Ishikawa (cell line): ENCODE measurements at regions not wholly inside any gene's neighbourhood (a gene's known extent, or its start where the extent isn't known, plus 50 kb on each side); places are given as distances from the start of the nearest gene placed in this dataset.

Experiments
- CEBPB ChIP-seq: IDR thresholded peaks from 2 replicates; pipeline ENCODE4 v1.6.1; 2012
- CREB1 ChIP-seq: IDR thresholded peaks from 2 replicates; pipeline ENCODE4 v1.6.1; 2012; ENCODE audit warnings: low read depth
- EGR1 ChIP-seq: IDR thresholded peaks from 2 replicates; pipeline ENCODE4 v1.6.1; 2012
- EP300 ChIP-seq: IDR thresholded peaks from 2 replicates; pipeline ENCODE4 v1.6.1; 2012; ENCODE audit warnings: borderline replicate concordance
- FOXM1 ChIP-seq: IDR thresholded peaks from 2 replicates; pipeline ENCODE4 v1.6.1; 2012; ENCODE audit warnings: low read depth, borderline replicate concordance
- MAX ChIP-seq: IDR thresholded peaks from 2 replicates; pipeline ENCODE4 v1.6.1; 2012
- NFIC ChIP-seq: IDR thresholded peaks from 2 replicates; pipeline ENCODE4 v1.6.1; 2012
- RAD21 ChIP-seq: IDR thresholded peaks from 2 replicates; pipeline ENCODE4 v1.6.1; 2012; ENCODE audit warnings: low read depth
- REST ChIP-seq: IDR thresholded peaks from 2 replicates; pipeline ENCODE4 v1.6.1; 2012; ENCODE audit warnings: low read depth, mild to moderate bottlenecking
- TAF1 ChIP-seq: IDR thresholded peaks from 2 replicates; pipeline ENCODE4 v1.6.1; 2012; ENCODE audit warnings: low read depth, mild to moderate bottlenecking
- TCF12 ChIP-seq: IDR thresholded peaks from 2 replicates; pipeline ENCODE4 v1.6.1; 2012; ENCODE audit warnings: low read depth
- TEAD4 ChIP-seq: IDR thresholded peaks from 2 replicates; pipeline ENCODE4 v1.6.1; 2012
- YY1 ChIP-seq: IDR thresholded peaks from 2 replicates; pipeline ENCODE4 v1.6.1; 2012; ENCODE audit warnings: low read depth
- ZBTB7A ChIP-seq: IDR thresholded peaks from 2 replicates; pipeline ENCODE4 v1.6.1; 2012; ENCODE audit warnings: low read depth

- TF ChIP-seq RAD21 (no peak), YY1 (no peak), TAF1 (no peak), TEAD4 (no peak), ZBTB7A (no peak), CEBPB (no peak), NFIC (no peak), MAX (no peak), EGR1 (no peak), FOXM1 (no peak), CREB1 (no peak), EP300 (no peak), TCF12 (no peak), REST (no peak)
These were observed 137.4 kb upstream of the MED13L start for GRCh38 chr12:116414891-116415290.
